Ovary (tissue), 7 donors: ENCODE measurements at regions not wholly inside any gene's neighbourhood (a gene's known extent, or its start where the extent isn't known, plus 50 kb on each side); places are given as distances from the start of the nearest gene placed in this dataset.

Experiments
- DNase-seq, 5 donors: peaks; one replicate each; pipeline ENCODE4 v3.0.0-alpha.2; 2019 to 2020
- H3K27ac ChIP-seq, 2 donors: fragments of 200-600 bp; one replicate each; pipeline versions ENCODE4 v1.5.1 to v1.8.0; 2019 to 2022
- H3K27me3 ChIP-seq: fragments of 200-600 bp; one replicate; pipeline ENCODE4 v1.8.0; 2022
- H3K36me3 ChIP-seq: fragments of 200-600 bp; sonication (generic); one replicate; pipeline ENCODE4 v1.5.1; 2019
- H3K4me1 ChIP-seq: one replicate; pipeline ENCODE4 v1.8.1; 2013; ENCODE audit warnings: mild to moderate bottlenecking, moderate library complexity; ENCODE audit not compliant: insufficient read depth
- H3K4me3 ChIP-seq: fragments of 200-600 bp; sonication (generic); one replicate; pipeline ENCODE4 v1.5.1; 2017
- H3K9me3 ChIP-seq, 2 donors: fragments of 200-600 bp in 1 of 2; sonication (generic) in 1 of 2; one replicate each; pipeline versions ENCODE4 v1.5.1 to v1.8.1; 2013 to 2019; ENCODE audit warnings: mild to moderate bottlenecking in 1 of 2, moderate library complexity in 1 of 2
- CTCF ChIP-seq, 3 donors: fragments of 450-650 bp in 2 of 3; fragments of 200-600 bp in 1 of 3; IDR thresholded peaks; one replicate each; pipeline versions ENCODE4 v1.5.1 to v1.8.0; 2016 to 2022; ENCODE audit warnings: antibody characterized with exemption in 3 of 3, mild to moderate bottlenecking in 1 of 3
- EP300 ChIP-seq: sonication (generic); formaldehyde crosslinking; IDR thresholded peaks from one replicate; pipeline ENCODE4 v1.6.1; 2017; ENCODE audit warnings: antibody characterized with exemption
- POLR2A ChIP-seq: fragments of 450-650 bp; IDR thresholded peaks from one replicate; pipeline ENCODE4 v1.6.1; 2017; ENCODE audit warnings: antibody characterized with exemption, mild to moderate bottlenecking, moderate library complexity
- WGBS, 3 donors: extraction: QIAGEN DNeasy Blood & Tissue Kit in 1 of 3; methylation state at CpG; one replicate each; pipeline versions ENCODE4 v1.1.5 to v1.1.7; 2013 to 2017; 5-methylcytosine and 5-hydroxymethylcytosine counted together
- intact Hi-C, 4 donors: fragments of 100-400 bp; cut with DNase I; formaldehyde crosslinking; loops; one replicate each; pipeline versions ENCODE4 v1.11.0 to v1.15.1; 2022 to 2023
- donor health status: DM: no; HTN: no; CAD: no; lungs with moderate emphysema.
- donor health status: DM: no; HTN: no; CAD: no.
- donor health status: Bipolar disorder and iron deficiency.
- donor health status: DM: no; HTN: no; CAD: no.
- donor health status: DM: yes; HTN: yes; CAD: no.

- no peak overlapping the region for H3K4me3 ChIP-seq
- TF ChIP-seq POLR2A (no peak), CTCF (IDR thresholded peaks at IDR 0.05) (no peak), EP300 (no peak)
- no peaks in the 10 kb centered on the region for H3K36me3 ChIP-seq
- intact Hi-C loops: no loop called here
- DNase-seq: no peak
- H3K9me3 ChIP-seq: no peaks in the 10 kb centered on the region
- H3K4me1 ChIP-seq: no peaks in the 10 kb centered on the region
- 76 to 84% (median 77%) methylated on average over 4 of the region's 4 CpGs for WGBS, 3 donors
- no peaks in the 10 kb centered on the region for H3K27me3 ChIP-seq
- H3K27ac ChIP-seq: no peak overlapping the region
Measured at GRCh38 chr5:61896811-61897210, 409.2 kb upstream of the KIF2A start.

GRCh38 chr5:61897251-61897650, 408.8 kb upstream of the KIF2A start:
- DNase-seq: no peak
- H3K4me1 ChIP-seq: no peaks in the 10 kb centered on the region
- H3K4me3 ChIP-seq: no peak overlapping the region
- no peaks in the 10 kb centered on the region for H3K36me3 ChIP-seq
- H3K27ac ChIP-seq: no peak overlapping the region
- intact Hi-C loops: no loop called here
- no peaks in the 10 kb centered on the region for H3K9me3 ChIP-seq
- no peak for TF ChIP-seq CTCF (IDR thresholded peaks at IDR 0.05)
- TF ChIP-seq EP300: no peak
- no peak for TF ChIP-seq POLR2A
- no peaks in the 10 kb centered on the region for H3K27me3 ChIP-seq

GRCh38 chr5:61901997-61902396, 404.0 kb upstream of the KIF2A start:
- Histone ChIP-seq H3K27ac (no peak overlapping the region), H3K9me3 (no peaks in the 10 kb centered on the region), H3K4me3 (no peak overlapping the region), H3K36me3 (no peaks in the 10 kb centered on the region), H3K4me1 (no peaks in the 10 kb centered on the region), H3K27me3 (no peaks in the 10 kb centered on the region)
- WGBS, 3 donors: 72 to 76% (median 76%) methylated on average over 5 of the region's 5 CpGs
- no peak for DNase-seq
- TF ChIP-seq CTCF (IDR thresholded peaks at IDR 0.05) (no peak), POLR2A (no peak), EP300 (no peak)
- intact Hi-C loops: no loop called here

- no peak overlapping the region for H3K27ac ChIP-seq
- WGBS, 3 donors: 78 to 85% (median 83%) methylated on average over 1 of the region's 1 CpG
- TF ChIP-seq CTCF (IDR thresholded peaks at IDR 0.05): no peak
- H3K4me1 ChIP-seq: no peaks in the 10 kb centered on the region
- H3K36me3 ChIP-seq: no peaks in the 10 kb centered on the region
- intact Hi-C loops: no loop called here
- H3K4me3 ChIP-seq: no peak overlapping the region
- H3K27me3 ChIP-seq: no peaks in the 10 kb centered on the region
- H3K9me3 ChIP-seq: no peaks in the 10 kb centered on the region
- DNase-seq: no peak
Measured at GRCh38 chr5:61904730-61905129, 401.3 kb upstream of the KIF2A start.

- Histone ChIP-seq H3K27me3 (no peaks in the 10 kb centered on the region), H3K36me3 (no peaks in the 10 kb centered on the region), H3K4me3 (no peak overlapping the region), H3K27ac (no peak overlapping the region), H3K9me3 (no peaks in the 10 kb centered on the region), H3K4me1 (no peaks in the 10 kb centered on the region)
- WGBS, 3 donors: 63 to 73% (median 67%) methylated on average over 3 of the region's 3 CpGs
- intact Hi-C loops: no loop called here
- no peak for TF ChIP-seq POLR2A
- DNase-seq: no peak
Measured at GRCh38 chr5:61905613-61906012, 400.4 kb upstream of the KIF2A start.
